ENCODE measurements at regions not wholly inside any gene's neighbourhood (a gene's known extent, or its start where the extent isn't known, plus 50 kb on each side); places are given as distances from the start of the nearest gene placed in this dataset.

GRCh38 chr2:139836769-139837168 is 1056.6 kb upstream of the NXPH2 start:
- no peaks in the 10 kb centered on the region for H3K4me1 Mint-ChIP-seq
- no peak for DNase-seq
- ATAC-seq: no peak
- no peak overlapping the region for H3K27ac Mint-ChIP-seq
- no peak overlapping the region for H3K4me3 Mint-ChIP-seq
- H3K9me3 Mint-ChIP-seq: peaks cover 4 to 30% (median 13%) of the 10 kb centered on the region in 9 donors
- H3K36me3 Mint-ChIP-seq: peaks cover 0 to 6% (median 0%) of the 10 kb centered on the region in 3 donors
- POLR2A ChIA-PET: no interaction called here
- no peaks in the 10 kb centered on the region for H3K27me3 Mint-ChIP-seq

GRCh38 chr2:139835101-139835500 is 1054.9 kb upstream of the NXPH2 start:
- H3K4me1 Mint-ChIP-seq: no peaks in the 10 kb centered on the region
- POLR2A ChIA-PET: no interaction called here

GRCh38 chr2:139828011-139828410 is 1047.8 kb upstream of the NXPH2 start:
- no peak for DNase-seq
- Mint-ChIP-seq H3K4me3 (no peak overlapping the region), H3K9me3 (peaks cover 0 to 17% (median 5%) of the 10 kb centered on the region in 9 donors), H3K27ac (no peak overlapping the region), H3K27me3 (no peaks in the 10 kb centered on the region), H3K4me1 (no peaks in the 10 kb centered on the region), H3K36me3 (no peaks in the 10 kb centered on the region)
- POLR2A ChIA-PET: no interaction called here
- no peak for ATAC-seq

More at GRCh38 chr2:139835101-139835500, 1054.9 kb upstream of the NXPH2 start:
- Mint-ChIP-seq H3K9me3 (peaks cover 4 to 24% (median 10%) of the 10 kb centered on the region in 9 donors), H3K27ac (no peak overlapping the region), H3K36me3 (no peaks in the 10 kb centered on the region), H3K4me3 (no peak overlapping the region), H3K27me3 (no peaks in the 10 kb centered on the region)
- DNase-seq: no peak
- no peak for ATAC-seq

GRCh38 chr2:139825726-139826125 is 1045.5 kb upstream of the NXPH2 start:
- Mint-ChIP-seq H3K27ac (no peak overlapping the region), H3K9me3 (peaks cover 0 to 24% (median 7%) of the 10 kb centered on the region in 9 donors), H3K36me3 (no peaks in the 10 kb centered on the region), H3K27me3 (no peaks in the 10 kb centered on the region), H3K4me1 (no peaks in the 10 kb centered on the region), H3K4me3 (no peak overlapping the region)
- DNase-seq: no peak
- ATAC-seq: no peak
- POLR2A ChIA-PET: no interaction called here

GRCh38 chr2:139819273-139819796 is 1039.1 kb upstream of the NXPH2 start:
- no peaks in the 10 kb centered on the region for H3K4me1 Mint-ChIP-seq
- H3K27ac Mint-ChIP-seq: no peak overlapping the region
- POLR2A ChIA-PET: no interaction called here
- no peak overlapping the region for H3K4me3 Mint-ChIP-seq
- H3K9me3 Mint-ChIP-seq: peaks cover 0 to 29% (median 15%) of the 10 kb centered on the region in 9 donors
- no peak for ATAC-seq
- no peaks in the 10 kb centered on the region for H3K27me3 Mint-ChIP-seq
- no peaks in the 10 kb centered on the region for H3K36me3 Mint-ChIP-seq
- DNase-seq: no peak

GRCh38 chr2:139814458-139814857 is 1034.3 kb upstream of the NXPH2 start:
- Mint-ChIP-seq H3K4me3 (no peak overlapping the region), H3K36me3 (no peaks in the 10 kb centered on the region), H3K27ac (no peak overlapping the region), H3K4me1 (no peaks in the 10 kb centered on the region), H3K27me3 (no peaks in the 10 kb centered on the region), H3K9me3 (peaks cover 0 to 23% (median 5%) of the 10 kb centered on the region in 9 donors)
- ATAC-seq (no peak), DNase-seq (no peak)
- POLR2A ChIA-PET: no interaction called here

- POLR2A ChIA-PET: no interaction called here
- H3K27me3 Mint-ChIP-seq: no peaks in the 10 kb centered on the region
- no peak overlapping the region for H3K4me3 Mint-ChIP-seq
- H3K27ac Mint-ChIP-seq: no peak overlapping the region
- H3K36me3 Mint-ChIP-seq: no peaks in the 10 kb centered on the region
- peaks cover 0 to 23% (median 6%) of the 10 kb centered on the region in 9 donors for H3K9me3 Mint-ChIP-seq
- H3K4me1 Mint-ChIP-seq: no peaks in the 10 kb centered on the region
- DNase-seq (no peak), ATAC-seq (no peak)
Measured at GRCh38 chr2:139813340-139813739, 1033.2 kb upstream of the NXPH2 start.

GRCh38 chr2:139805441-139805840 is 1025.3 kb upstream of the NXPH2 start:
- no peaks in the 10 kb centered on the region for H3K4me1 Mint-ChIP-seq
- ATAC-seq (no peak), DNase-seq (no peak)
- H3K4me3 Mint-ChIP-seq: no peak overlapping the region
- no peaks in the 10 kb centered on the region for H3K36me3 Mint-ChIP-seq
- POLR2A ChIA-PET: no interaction called here
- peaks cover 0 to 21% (median 6%) of the 10 kb centered on the region in 9 donors for H3K9me3 Mint-ChIP-seq
- no peak overlapping the region for H3K27ac Mint-ChIP-seq
- no peaks in the 10 kb centered on the region for H3K27me3 Mint-ChIP-seq

GRCh38 chr2:139798391-139798790 is 1018.2 kb upstream of the NXPH2 start:
- Mint-ChIP-seq H3K36me3 (no peaks in the 10 kb centered on the region), H3K9me3 (peaks cover 0 to 27% (median 7%) of the 10 kb centered on the region in 9 donors), H3K4me1 (peaks cover 0 to 2% (median 0%) of the 10 kb centered on the region in 4 donors), H3K4me3 (no peak overlapping the region), H3K27me3 (no peaks in the 10 kb centered on the region), H3K27ac (no peak overlapping the region)
- DNase-seq (no peak), ATAC-seq (no peak)
- POLR2A ChIA-PET: no interaction called here

GRCh38 chr2:139790807-139791752 is 1010.9 kb upstream of the NXPH2 start:
- Mint-ChIP-seq H3K27me3 (no peaks in the 10 kb centered on the region), H3K4me3 (no peak overlapping the region), H3K36me3 (no peaks in the 10 kb centered on the region), H3K9me3 (peaks cover 0 to 31% (median 4%) of the 10 kb centered on the region in 9 donors), H3K27ac (no peak overlapping the region), H3K4me1 (no peaks in the 10 kb centered on the region)
- no peak for ATAC-seq
- POLR2A ChIA-PET: no interaction called here
- no peak for DNase-seq

GRCh38 chr2:139790136-139790535 is 1009.9 kb upstream of the NXPH2 start:
- Mint-ChIP-seq H3K27me3 (no peaks in the 10 kb centered on the region), H3K4me1 (no peaks in the 10 kb centered on the region), H3K9me3 (peaks cover 0 to 31% (median 4%) of the 10 kb centered on the region in 9 donors), H3K36me3 (no peaks in the 10 kb centered on the region), H3K4me3 (no peak overlapping the region), H3K27ac (no peak overlapping the region)
- DNase-seq: no peak
- POLR2A ChIA-PET: no interaction called here
- no peak for ATAC-seq

- Mint-ChIP-seq H3K9me3 (peaks cover 0 to 13% (median 1%) of the 10 kb centered on the region in 9 donors), H3K27ac (no peak overlapping the region), H3K4me3 (no peak overlapping the region), H3K36me3 (no peaks in the 10 kb centered on the region), H3K4me1 (no peaks in the 10 kb centered on the region), H3K27me3 (no peaks in the 10 kb centered on the region)
- POLR2A ChIA-PET: no interaction called here
- ATAC-seq (no peak), DNase-seq (no peak)
Measured at GRCh38 chr2:139778732-139779131, 998.5 kb upstream of the NXPH2 start.

GRCh38 chr2:139773720-139774277 is 993.6 kb upstream of the NXPH2 start:
- ATAC-seq: no peak
- POLR2A ChIA-PET: no interaction called here
- Mint-ChIP-seq H3K4me1 (no peaks in the 10 kb centered on the region), H3K27me3 (no peaks in the 10 kb centered on the region), H3K36me3 (no peaks in the 10 kb centered on the region), H3K9me3 (peaks cover 0 to 17% (median 0%) of the 10 kb centered on the region in 9 donors), H3K4me3 (no peak overlapping the region), H3K27ac (no peak overlapping the region)
- no peak for DNase-seq
